AG09309 (cell line): ENCODE measurements at regions not wholly inside any gene's neighbourhood (a gene's known extent, or its start where the extent isn't known, plus 50 kb on each side); places are given as distances from the start of the nearest gene placed in this dataset.

Experiments used
- DNase-seq: peaks from one replicate; pipeline ENCODE4 v3.0.0-alpha.2; 2010; ENCODE audit warnings: low read depth
- H3K4me3 ChIP-seq: 2 replicates; pipeline ENCODE4 v1.5.1; 2011; ENCODE audit warnings: mild to moderate bottlenecking, low read depth, low read length, moderate library complexity; ENCODE audit not compliant: control insufficient read depth
- TF ChIP-seq, protein P1 (sequence below): IDR thresholded peaks from 2 replicates; pipeline ENCODE4 v1.5.1; 2011; ENCODE audit warnings: mild to moderate bottlenecking, low read depth, low read length, inconsistent platforms; ENCODE audit not compliant: insufficient read depth, control insufficient read depth; ENCODE audit errors: missing control alignments

DNA sequence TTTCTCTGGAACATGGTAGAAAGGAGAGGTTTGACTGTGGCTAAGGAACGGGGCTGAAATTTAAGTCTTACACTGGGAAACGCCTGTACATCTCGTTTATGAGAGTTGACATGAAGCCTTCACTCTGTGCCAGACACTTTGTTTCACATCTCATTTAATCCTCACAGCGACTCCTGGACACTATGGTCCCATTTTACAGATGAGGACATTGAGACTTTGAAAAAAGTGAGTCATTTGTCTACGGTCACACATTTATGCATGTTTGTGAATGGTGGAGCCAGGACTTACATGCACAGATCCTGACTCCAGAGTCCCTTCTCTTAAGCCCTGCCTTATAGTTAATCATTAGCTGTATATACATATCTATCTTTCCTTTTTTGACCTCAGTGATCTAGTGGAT is 318.4 kb upstream of the EEF2KMT start:
- no peak overlapping the region for H3K4me3 ChIP-seq
- no peak for DNase-seq
- TF ChIP-seq, protein P1, sequence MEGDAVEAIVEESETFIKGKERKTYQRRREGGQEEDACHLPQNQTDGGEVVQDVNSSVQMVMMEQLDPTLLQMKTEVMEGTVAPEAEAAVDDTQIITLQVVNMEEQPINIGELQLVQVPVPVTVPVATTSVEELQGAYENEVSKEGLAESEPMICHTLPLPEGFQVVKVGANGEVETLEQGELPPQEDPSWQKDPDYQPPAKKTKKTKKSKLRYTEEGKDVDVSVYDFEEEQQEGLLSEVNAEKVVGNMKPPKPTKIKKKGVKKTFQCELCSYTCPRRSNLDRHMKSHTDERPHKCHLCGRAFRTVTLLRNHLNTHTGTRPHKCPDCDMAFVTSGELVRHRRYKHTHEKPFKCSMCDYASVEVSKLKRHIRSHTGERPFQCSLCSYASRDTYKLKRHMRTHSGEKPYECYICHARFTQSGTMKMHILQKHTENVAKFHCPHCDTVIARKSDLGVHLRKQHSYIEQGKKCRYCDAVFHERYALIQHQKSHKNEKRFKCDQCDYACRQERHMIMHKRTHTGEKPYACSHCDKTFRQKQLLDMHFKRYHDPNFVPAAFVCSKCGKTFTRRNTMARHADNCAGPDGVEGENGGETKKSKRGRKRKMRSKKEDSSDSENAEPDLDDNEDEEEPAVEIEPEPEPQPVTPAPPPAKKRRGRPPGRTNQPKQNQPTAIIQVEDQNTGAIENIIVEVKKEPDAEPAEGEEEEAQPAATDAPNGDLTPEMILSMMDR: no peak

DNA sequence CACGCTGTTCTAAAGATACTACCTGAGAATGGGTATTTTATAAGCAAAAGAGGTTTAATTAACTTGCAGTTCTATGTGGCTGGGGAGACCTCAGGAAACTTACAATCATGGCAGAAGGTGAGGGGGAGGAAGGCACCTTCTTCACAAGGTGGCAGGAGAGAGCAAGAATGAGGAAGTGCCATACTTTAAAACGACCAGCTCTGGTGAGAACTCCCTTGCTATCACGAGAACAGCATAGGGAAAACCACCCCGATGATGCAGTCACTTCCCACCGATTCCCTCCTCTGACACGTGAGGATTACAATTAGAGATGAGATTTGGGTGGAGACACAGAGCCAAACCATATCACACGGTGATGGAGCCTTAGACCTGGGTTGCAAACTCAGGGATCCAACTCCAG is 317.5 kb upstream of the EEF2KMT start:
- DNase-seq: no peak

DNA sequence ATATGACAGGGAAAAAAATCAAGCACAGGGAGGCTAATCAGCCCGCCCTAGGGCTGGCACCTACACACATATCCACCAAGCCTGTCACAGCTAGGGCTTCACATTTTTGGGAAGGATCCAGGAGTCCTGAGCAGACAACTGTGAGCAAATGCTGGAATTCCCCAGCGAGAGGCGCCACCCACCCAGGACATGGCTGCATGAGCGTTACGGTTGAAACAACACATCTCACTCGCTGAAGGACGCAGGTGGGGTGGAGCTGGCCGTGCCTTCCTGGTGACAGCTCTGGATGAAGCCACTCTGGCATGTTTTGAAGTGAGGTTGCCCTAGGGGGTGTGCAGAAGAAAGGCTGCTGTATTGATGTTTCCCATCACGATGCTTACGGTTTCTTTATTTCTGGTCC is 315.1 kb upstream of the EEF2KMT start:
- DNase-seq: no peak
- TF ChIP-seq, protein P1: no peak
- H3K4me3 ChIP-seq: no peak overlapping the region

More for the DNA sequence above, 317.5 kb upstream of the EEF2KMT start:
- H3K4me3 ChIP-seq: no peak overlapping the region
- TF ChIP-seq, protein P1: no peak

DNA sequence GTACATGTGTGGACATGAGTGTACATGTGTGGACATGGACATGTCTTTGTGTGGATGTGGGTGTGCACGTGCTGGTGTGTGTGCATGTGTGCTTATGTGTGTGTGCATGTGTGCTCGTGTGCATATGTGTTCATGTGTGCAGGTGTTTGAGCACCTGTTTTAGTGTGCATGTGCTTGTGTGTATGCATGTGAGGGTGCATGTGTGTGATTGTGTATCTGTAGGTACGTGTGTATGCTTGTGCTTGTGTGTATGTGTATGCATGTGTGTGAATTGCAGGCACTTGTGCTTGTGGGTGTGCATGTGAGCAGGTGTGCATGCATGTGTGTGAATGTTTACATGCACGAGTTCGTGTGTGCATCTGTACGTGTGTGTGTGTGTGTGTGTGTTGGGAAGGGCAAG is 300.6 kb upstream of the EEF2KMT start:
- H3K4me3 ChIP-seq: no peak overlapping the region
- DNase-seq: no peak
- TF ChIP-seq, protein P1: no peak

DNA sequence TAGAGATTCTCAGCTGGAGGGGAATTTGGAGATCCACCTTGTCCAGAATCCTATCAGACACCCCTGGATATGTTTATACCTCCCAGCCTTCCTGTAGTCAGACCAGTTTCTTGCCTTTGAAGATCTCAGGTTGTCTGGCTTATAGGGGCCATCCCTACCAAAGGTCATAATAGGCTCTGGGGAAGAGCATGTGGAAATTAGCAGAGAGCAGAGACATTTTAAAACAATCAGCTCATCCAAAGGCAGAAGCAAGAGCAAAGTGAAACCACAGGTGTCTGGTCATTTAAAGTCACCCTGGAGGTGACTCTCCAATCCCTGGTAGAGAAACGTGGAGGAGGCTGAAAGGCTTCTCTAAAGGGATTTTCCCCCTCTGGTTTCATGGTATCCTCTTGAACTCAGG is 299.3 kb upstream of the EEF2KMT start:
- no peak for DNase-seq
- no peak overlapping the region for H3K4me3 ChIP-seq
- TF ChIP-seq, protein P1: no peak

DNA sequence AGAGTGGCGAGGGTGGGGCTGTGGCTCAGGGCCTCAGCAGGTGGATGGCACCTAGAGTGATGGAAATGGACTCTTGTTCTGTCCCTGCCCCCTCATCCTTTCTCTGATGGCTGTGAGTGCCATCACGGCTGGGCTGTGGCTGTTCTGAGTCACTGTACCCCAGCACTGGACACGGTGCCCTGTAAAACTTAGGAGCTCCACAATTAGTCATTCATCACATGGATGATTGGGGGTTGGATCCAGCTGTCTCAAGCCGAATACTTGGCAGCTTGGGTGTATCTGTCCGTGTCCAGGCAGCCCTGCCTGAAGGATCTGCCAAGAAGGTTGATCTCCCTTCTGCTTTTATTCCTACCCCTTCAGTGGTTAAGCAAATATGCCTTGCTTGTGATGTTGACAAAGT is 295.5 kb upstream of the EEF2KMT start:
- no peak for DNase-seq
- TF ChIP-seq, protein P1: no peak
- no peak overlapping the region for H3K4me3 ChIP-seq

DNA sequence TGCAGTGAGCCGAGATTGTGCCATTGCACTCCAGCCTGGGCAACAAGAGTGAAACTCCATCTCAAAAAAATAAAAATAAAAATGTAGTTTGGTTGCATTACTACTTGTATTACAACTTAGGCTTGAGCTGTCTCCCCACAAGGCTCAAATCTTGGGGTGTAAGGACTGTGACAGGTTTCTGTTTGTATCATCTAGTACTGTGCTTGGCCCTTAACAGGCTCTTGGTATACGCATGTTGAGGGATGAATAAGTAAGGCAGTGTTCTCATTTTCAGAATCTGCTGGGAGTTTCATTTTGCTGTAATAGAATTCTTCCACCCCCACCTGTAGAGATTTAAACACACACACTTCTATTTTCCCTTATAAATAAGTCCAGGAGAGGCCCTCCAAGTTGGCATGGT is 289.4 kb upstream of the EEF2KMT start:
- DNase-seq: no peak
- TF ChIP-seq, protein P1: no peak
- no peak overlapping the region for H3K4me3 ChIP-seq
